HG03159 (cell line): ENCODE measurements at regions not wholly inside any gene's neighbourhood (a gene's known extent, or its start where the extent isn't known, plus 50 kb on each side); places are given as distances from the start of the nearest gene placed in this dataset.

Experiments used
- ATAC-seq: cut with Tn5 transposase; IDR thresholded peaks from one replicate; pipeline ENCODE4 v1.9.1; 2021; ENCODE audit warnings: mild to moderate bottlenecking, moderate library complexity; ENCODE audit not compliant: unreplicated experiment

DNA sequence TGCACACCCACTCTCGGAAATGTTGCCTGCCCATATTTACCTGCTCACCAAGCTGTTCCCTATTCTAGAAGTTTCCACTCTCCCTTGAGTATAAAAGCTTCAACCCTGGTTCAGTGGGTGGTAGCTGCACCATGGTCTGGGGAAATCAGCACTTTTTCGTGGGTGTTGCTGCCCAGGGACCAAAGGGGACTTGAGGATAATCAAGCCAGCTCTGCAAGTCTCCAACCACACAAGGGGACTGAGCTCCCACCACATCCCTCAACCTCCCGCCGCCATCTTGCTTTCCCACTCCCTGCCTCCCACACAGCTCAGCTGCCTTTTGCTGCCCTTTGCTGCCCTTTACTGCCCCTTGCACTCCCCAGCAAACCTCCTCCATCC lies 210.0 kb downstream of the AUH start:
- no peak for ATAC-seq

DNA sequence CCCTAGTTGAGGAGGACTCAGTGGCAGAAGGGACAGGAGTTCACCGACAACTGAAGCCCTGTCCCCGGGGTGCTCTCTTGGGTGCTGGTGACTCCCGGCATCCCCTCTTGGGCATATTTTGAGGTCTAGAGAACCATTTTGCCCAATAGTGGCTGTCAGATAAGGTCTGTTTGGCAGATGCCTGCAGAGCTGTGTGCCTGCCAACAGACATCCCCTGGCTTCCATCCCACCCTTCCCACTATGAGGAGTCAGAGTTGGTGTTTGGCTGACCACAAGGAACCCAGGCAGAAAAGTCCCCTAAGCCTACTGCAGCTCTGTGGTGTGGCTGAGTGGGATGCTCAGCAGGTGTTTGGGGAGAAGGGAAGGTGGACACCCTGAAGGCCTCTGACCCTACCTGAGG lies 207.0 kb downstream of the AUH start:
- no peak for ATAC-seq

DNA sequence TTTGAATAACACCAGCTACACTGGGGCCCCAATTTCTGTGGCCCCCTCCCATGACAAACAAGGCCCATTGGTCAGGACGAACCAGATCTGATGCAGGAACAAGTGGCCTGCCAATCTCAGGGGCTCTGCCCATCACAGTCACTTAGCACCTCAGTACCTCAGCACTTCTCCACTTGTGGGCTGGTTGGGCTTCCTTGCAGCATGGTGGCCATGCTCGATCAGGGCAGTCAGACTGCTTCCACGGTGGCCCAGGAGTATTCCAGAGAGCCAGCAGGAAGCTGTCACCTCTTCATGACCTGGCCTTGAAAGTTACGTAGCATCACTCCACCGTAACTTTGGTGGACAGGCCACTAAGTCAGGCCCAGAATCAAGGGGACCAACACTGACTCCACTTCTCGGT lies 206.5 kb downstream of the AUH start:
- no peak for ATAC-seq

DNA sequence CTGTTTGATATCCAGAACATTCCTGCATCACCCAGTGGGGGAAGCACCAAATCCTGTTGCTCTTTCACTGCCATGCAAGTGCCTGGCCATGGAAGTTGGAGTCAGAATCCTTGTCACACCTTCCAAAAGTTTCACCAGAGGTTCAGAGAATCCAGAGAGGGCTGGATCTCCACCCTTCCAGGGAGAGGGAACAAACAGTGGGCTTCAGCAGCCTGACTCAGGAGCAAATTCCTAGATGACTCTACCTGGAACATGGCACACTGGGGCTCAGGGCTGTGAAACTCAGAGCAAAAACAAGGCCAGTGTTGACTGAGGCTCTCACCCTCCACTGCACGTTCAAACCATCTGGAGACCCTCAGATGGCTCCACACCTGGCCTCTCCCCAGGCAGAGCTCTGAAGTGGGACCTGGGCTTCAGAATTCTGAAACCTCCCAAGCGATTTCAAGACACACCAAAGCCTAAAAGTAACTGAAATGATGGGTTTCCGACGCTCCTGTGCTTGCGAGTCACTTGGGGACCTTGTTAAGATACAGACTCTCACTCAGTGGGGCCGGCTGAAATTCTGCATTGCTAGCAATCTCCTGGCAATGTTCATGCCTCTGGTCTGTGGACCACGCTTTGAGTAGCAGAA lies 205.9 kb downstream of the AUH start:
- ATAC-seq, result no peak

DNA sequence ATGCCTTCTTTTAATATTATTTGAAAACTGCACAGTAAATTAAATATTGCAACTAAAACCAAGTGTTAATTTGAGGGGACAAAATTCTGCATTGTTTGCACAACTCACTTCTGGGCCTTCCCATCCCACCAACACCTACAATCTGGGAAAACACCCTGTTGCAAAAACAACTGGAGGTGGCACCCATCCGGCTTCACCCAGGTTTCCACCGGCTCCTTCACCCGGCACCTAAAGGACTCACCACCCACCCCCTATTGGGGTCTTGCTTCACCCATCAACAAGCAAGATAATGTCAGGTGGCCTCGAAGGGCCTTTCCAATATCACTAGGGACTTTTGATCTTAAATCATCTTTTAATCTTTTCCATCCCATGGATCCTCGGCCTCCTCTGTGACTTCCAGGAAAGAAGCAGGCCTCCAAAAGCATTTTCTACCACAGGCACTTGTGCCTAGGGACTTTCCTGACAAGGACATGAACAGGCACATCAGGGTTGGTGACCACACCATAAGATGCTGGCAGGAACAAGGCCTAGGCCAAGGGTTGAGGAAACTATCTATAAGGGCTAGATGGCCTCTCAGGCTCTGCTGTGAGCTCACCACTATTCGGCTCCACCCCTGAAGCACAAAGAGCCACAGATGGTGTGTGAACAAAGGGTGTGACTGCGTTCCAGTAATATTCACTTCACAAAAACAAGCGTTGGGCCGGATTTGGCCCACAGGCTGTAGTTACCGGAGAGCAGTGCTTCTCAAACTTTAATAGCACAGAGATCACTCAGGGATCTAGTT lies 205.1 kb downstream of the AUH start:
- no peak for ATAC-seq

DNA sequence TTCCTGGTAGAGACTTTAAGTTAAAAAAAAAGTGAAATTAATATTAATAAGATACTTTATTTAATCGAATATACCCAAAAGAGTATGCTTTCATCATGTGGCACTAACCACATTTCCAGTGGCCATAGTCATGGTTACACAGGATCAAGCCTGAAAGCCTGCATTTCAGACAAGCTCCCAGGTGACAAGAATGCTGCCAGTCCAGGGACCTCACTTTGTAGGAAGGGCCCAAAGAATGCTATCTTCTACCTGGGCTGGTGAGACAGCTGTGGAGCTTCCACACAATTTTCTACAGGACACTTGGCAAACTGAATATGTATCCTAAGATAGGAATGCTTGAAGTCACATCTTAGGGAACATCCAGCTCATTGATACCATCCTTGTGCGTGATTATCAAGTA lies 203.8 kb downstream of the AUH start:
- ATAC-seq, result no peak

DNA sequence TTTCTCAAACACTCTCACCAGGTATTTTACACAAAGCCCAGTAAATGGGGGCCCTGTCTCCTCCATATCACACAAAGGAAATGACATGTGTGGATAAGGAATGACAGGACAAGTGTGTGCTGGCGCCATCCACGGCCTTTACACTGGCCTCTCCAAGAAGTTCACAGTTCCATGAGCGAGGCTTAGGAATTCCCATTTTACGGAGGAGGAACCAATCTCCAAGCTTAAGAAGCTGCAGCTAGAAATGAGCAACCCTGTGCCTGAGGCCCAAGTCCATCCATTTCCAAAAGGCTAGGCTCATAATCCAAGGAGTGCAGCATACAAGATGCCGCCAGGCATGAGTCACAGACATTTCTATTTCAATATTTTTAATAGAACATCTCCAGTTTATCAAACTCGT lies 203.4 kb downstream of the AUH start:
- ATAC-seq, result no peak

DNA sequence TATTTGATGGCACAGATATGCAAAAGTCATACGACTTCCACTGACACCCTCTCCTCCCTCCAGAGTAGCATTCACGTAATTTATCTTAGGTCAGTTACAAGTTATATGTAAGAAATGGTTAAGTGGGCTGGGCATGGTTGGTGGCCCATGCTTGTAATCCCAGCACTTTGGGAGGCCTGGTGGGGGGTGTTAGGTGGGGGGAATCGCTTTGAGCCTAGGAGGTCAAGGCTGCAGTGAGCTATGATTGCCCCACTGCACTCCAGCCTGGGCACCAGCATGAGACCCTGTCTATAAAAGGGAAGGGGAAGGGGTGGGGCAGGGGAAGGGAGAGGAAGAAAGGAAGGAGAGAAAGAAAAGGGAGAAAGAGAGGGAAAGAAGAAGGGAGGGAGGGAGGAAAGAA lies 202.8 kb downstream of the AUH start:
- no peak for ATAC-seq

DNA sequence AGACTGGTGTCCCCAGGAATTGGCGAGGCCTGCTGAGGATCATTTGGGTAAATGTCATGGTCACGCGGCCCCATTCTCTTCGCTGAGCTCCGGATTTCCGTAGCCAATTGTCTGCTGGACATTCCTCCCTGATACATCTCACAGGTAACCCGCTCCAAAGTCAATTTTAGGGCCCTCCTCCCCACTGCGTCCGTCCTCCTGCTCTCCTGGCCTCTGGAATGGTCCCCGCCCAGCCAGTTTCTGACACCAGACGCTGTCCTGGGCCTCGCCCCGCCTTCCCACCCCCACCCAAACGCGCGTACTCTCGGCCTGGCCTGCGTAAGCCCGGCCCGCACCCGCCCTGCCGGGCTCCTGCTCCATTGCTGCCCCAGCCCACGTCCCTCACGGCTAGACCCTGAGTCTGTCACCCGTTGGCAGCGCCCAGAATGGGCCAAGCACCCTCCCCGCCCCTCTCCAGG lies 202.0 kb downstream of the AUH start:
- no peak for ATAC-seq

DNA sequence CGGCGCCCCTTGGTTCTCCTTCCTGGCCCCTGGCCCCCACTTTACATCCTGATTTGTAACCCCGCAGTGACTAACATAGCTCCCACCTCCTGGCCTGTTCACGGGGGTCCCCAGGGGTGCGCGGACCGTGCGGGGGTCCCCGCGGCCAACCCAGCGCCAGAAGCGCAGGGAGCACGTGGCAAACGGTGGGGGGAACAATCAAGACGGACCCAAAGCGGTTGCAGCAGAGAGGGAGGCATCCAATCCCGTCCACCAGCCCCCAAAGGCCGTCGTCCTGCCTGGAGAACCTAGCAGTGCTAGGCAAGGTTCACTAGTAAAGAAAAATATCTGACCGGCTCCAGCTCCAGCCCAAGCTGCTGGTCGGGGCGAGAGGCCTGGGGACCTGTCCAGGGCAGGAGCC lies 201.5 kb downstream of the AUH start:
- ATAC-seq, result no peak

DNA sequence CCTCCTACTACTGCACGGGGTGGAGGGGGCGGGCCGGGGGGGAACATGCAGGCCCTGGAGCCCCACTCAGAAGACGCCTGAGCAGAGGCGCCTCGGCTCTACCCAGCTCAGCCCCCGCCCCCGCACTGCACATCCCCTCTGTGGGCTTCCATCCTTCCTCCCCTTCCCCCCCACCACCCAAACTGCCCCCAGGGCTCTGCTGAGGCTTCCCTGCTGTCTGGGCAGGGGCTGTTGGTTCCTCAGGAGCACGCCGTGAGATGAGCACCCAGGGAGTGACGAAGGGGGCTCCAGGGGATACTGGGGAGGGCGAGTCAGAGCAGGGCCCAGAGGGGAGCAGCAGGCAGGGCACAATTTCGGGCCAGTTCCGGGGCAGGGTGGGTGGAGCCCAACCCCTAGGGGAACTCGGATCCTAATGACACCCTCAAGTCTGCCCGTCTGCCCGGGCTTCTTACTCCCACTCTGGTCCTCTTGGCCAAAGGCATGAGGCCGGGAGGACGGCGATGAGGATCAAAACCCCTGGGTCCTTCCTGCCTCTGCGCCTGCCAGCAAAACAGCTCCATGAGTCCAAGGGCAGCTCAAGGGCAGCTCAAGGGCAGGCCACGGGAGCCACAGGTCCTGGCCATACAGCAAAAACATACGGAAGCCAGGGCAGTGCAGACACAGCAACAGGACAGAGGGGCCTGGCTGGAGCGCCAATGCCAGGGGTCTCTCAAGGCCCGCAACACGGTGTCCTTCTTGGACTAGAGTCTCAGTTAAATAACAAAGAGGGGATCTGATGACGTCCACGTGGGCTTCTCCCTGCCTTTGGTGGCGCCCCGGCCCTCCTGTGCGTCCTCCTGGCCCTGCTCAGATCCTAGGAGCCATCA lies 200.9 kb downstream of the AUH start:
- no peak for ATAC-seq

DNA sequence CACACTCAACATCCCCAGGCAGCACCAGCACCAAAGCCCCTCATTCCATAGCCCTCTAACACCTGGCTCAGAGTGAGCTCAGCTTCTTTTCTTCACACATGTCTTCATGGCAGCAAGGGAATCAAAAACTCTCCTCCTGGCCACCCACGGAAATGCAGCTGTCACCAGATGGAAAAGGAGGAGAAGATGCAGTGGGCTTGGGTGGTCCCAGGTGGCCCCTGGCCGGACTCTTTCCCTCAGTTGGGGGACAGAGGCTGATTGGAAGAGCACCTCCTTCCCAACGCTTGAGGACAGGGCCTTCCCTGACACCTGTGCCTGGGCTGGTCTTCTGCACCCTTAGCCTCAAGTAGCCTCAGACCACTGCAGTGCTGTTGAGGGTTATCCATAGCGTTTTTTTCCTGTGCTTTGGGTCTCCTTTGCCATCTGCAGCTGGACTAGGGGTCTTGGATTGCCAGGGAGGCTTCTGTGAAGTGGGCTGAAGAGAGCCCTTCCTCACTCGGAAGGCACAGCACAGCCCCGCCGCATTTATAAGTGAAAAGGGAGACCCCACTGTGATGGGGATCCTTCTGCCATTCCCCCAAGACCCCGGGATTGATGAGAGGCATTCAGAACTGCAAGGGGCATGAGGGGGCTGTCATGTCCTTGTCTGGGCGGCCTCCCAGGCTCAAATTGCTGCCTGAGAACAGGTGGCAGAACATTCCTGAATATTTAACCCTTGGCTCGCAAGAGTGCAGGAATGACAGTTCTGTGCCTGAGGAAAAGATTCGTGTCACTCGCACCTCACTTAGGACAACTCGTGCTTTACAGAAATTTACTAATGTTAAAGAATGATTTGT lies 200.0 kb downstream of the AUH start:
- ATAC-seq, result no peak

DNA sequence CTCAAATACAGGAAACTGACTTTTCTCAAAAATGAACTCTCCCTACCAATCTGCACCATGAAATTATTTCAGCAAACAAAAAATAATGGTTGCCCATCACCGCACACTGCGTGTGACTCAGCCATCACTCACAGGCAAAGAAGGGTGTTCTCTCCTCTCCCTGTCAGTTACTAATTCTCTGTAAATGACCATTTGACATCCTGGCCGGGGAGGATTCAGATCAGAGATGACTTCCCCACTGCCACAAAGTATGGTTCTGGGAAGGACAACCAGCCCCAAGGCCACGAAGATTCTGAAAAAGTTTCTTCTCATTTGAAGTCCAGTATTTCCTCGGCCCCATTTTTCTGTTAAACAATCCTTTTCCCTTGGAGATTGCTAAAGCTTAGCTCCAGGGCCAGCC lies 199.4 kb downstream of the AUH start:
- ATAC-seq, result no peak

DNA sequence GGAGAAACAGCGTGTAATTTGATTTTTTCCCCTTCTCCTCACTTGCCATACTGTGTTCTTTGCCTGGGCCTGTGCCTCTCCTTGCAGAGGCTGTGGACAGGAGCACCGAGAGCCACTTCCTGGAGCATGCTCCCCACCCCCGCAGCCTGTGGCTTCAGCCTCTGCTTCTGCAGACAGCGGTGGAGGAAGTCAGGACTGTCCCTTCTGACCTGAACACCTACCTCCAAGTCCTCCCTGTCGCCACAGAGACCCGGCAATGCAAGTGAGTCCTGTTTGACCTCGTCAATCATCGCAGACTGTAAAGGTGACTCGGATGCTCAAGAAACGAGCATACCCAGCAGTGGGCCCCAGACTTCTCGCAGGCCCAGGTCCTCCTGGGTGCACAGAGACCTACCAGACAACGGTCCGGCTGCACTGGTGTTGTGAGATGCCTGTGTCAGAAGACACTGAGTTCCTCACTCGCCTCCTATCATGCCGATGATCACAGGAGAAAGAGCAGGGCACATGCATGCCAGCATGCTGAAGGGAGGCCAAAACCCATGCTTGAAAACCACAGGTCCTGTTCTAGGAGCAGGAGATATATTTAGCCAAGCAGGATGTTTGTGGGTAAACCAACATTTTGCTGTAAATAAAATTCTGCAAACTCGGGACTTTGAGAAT lies 198.8 kb downstream of the AUH start:
- peak; percentile 59 for ATAC-seq

DNA sequence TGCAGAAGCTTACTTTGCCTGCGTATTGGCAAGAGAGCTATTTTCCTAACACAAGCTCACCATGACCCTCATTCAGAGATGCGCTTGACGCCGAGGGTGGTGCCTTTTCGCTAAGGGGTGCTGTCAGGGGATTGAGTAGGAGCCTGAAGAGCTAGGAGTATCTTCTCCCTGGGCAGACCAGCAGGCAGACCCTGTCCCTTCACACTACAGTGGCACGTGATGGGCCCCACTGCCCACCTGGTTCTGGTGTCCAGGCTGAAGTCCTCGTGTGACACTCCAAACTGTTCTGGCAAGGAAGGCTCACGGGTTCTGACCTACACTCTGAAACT lies 198.3 kb downstream of the AUH start:
- no peak for ATAC-seq

DNA sequence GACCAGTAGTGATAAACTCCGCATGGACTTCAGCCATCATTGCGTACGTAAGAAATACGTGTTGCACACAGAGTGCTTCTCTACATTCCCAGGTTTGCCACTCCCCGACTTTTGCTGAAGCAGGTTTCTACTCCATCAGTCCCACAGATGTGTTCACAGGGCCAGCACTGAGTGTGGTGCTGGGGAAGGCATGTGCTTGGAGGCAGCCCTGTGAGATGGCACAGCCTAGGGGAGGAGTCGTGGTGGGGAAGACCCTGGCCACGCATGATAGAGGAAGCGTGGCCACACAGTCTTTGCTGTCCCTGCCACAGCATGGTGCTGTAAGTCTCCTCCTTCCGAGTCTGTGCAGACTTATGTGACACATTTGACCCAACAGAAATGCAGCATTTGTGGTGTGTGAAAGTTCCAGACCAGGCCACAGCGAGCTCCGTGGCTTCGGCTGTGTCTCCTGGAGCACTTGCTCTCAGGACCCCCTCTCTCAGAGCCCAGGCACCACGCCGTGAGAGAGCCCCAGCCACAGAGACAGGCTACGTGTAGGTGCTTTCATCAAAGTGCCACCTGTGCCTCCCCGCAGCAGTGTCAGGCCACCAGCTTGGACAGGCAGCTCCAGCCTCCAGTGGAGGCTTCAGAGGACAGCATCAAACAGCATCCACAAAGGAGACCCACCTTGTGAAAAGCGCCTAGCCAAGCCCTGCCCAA lies 197.8 kb downstream of the AUH start:
- ATAC-seq, result no peak
